ENCODE measurements at regions not wholly inside any gene's neighbourhood (a gene's known extent, or its start where the extent isn't known, plus 50 kb on each side); places are given as distances from the start of the nearest gene placed in this dataset.

DNA sequence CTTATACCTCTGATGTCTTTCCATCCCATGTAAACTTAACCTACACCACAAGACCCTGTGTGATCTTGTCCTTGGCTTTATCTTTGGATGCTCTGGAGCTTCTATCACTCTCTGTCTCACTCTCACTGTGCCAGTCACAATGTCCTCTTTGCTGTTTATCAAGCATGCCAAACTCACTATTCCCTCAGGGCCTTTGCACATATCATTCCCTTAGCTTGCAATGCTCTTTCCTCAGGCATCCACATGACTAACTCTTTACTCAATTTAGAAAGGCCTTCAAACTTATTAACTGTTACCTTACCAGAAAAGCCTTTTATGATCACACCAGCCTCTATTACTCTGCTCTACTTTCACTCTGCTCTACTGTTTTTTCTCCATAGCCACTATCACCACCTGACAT, 354.1 kb downstream of the RFC3 start:
- no peak overlapping the region for H3K27ac ChIP-seq
- H3K4me2 ChIP-seq, result no peak overlapping the region
- no peak overlapping the region for H3K9ac ChIP-seq
- H4K20me1 ChIP-seq (ENCODE audit: insufficient read depth), result no peaks in the 10 kb centered on the region
- H3K27me3 ChIP-seq (ENCODE audit: insufficient read depth, low read depth), result no peaks in the 10 kb centered on the region
- H3K36me3 ChIP-seq (ENCODE audit: insufficient read depth), result no peaks in the 10 kb centered on the region
- H2AFZ ChIP-seq (ENCODE audit: low read depth), result no peak overlapping the region
- TF ChIP-seq, protein P1, sequence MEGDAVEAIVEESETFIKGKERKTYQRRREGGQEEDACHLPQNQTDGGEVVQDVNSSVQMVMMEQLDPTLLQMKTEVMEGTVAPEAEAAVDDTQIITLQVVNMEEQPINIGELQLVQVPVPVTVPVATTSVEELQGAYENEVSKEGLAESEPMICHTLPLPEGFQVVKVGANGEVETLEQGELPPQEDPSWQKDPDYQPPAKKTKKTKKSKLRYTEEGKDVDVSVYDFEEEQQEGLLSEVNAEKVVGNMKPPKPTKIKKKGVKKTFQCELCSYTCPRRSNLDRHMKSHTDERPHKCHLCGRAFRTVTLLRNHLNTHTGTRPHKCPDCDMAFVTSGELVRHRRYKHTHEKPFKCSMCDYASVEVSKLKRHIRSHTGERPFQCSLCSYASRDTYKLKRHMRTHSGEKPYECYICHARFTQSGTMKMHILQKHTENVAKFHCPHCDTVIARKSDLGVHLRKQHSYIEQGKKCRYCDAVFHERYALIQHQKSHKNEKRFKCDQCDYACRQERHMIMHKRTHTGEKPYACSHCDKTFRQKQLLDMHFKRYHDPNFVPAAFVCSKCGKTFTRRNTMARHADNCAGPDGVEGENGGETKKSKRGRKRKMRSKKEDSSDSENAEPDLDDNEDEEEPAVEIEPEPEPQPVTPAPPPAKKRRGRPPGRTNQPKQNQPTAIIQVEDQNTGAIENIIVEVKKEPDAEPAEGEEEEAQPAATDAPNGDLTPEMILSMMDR (conservative IDR thresholded peaks at IDR 0.05; ENCODE audit: low read depth, low read length), result no peak
- no peaks in the 10 kb centered on the region for H3K79me2 ChIP-seq (ENCODE audit: insufficient read depth, low read depth)
- no peak overlapping the region for H3K4me3 ChIP-seq (IDR thresholded peaks at IDR 0.05; ENCODE audit: insufficient read depth, low read depth, low read length)
- no peaks in the 10 kb centered on the region for H3K4me1 ChIP-seq (ENCODE audit: low read depth, poor library complexity, severe bottlenecking)

DNA sequence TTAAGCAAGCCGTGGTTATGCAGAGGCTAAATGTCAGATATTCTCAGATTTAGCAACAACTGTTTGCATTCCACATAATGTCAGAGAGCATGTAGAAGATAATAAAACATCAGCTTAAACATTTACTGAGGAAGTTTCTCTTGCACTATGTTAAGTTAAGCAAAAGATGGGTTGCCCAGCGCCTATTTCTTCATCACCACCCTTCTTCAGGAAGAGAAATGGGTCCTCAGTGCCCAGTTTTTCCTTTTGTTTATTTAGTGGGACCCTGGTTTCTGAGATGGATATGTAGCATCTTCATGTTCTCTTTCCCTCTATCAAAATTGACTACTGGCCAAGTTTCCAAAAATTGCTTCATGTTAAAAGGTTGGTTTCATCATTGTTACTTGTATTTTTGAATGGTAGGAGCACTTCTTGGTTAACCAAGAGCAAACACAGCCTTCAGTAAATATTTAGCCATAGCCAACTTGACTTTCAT, 356.8 kb downstream of the RFC3 start:
- TF ChIP-seq, protein P1 (conservative IDR thresholded peaks at IDR 0.05; ENCODE audit: low read depth, low read length), result no peak

DNA sequence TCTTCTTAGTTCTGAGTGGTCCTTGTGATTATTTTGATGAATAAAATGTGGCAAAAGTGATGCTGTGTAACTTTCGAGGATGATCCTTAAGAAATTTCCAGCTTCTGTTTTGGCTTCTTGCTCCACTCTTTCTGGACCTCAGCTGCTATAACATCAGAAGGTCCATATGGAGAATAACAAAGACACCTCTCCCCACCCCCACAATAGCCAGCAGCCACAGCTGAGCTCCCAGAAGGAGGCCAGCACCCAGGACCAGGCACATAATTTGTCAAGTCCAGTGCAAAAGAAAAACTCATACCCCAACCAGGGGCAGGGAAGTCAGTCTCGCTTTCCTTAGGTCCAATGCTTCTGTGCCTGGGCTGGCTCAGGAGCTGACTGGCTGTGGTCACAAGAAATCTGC, 357.6 kb downstream of the RFC3 start:
- H3K79me2 ChIP-seq (ENCODE audit: insufficient read depth, low read depth), result no peaks in the 10 kb centered on the region
- TF ChIP-seq, protein P1 (conservative IDR thresholded peaks at IDR 0.05; ENCODE audit: low read depth, low read length), result no peak
- no peak overlapping the region for H3K4me3 ChIP-seq (IDR thresholded peaks at IDR 0.05; ENCODE audit: insufficient read depth, low read depth, low read length)
- H2AFZ ChIP-seq (ENCODE audit: low read depth), result no peak overlapping the region
- no peak overlapping the region for H3K27ac ChIP-seq
- H3K4me2 ChIP-seq, result no peak overlapping the region
- no peaks in the 10 kb centered on the region for H3K4me1 ChIP-seq (ENCODE audit: low read depth, poor library complexity, severe bottlenecking)
- no peaks in the 10 kb centered on the region for H4K20me1 ChIP-seq (ENCODE audit: insufficient read depth)
- H3K9ac ChIP-seq, result no peak overlapping the region
- H3K27me3 ChIP-seq (ENCODE audit: insufficient read depth, low read depth), result no peaks in the 10 kb centered on the region
- H3K36me3 ChIP-seq (ENCODE audit: insufficient read depth), result no peaks in the 10 kb centered on the region

More for the DNA sequence above, 356.8 kb downstream of the RFC3 start:
- no peak overlapping the region for H2AFZ ChIP-seq (ENCODE audit: low read depth)
- H3K4me1 ChIP-seq (ENCODE audit: low read depth, poor library complexity, severe bottlenecking), result no peaks in the 10 kb centered on the region
- no peak overlapping the region for H3K4me3 ChIP-seq (IDR thresholded peaks at IDR 0.05; ENCODE audit: insufficient read depth, low read depth, low read length)
- no peaks in the 10 kb centered on the region for H3K79me2 ChIP-seq (ENCODE audit: insufficient read depth, low read depth)
- H3K36me3 ChIP-seq (ENCODE audit: insufficient read depth), result no peaks in the 10 kb centered on the region
- H3K9ac ChIP-seq, result no peak overlapping the region
- H3K27ac ChIP-seq, result no peak overlapping the region
- H3K4me2 ChIP-seq, result no peak overlapping the region
- no peaks in the 10 kb centered on the region for H4K20me1 ChIP-seq (ENCODE audit: insufficient read depth)
- no peaks in the 10 kb centered on the region for H3K27me3 ChIP-seq (ENCODE audit: insufficient read depth, low read depth)

DNA sequence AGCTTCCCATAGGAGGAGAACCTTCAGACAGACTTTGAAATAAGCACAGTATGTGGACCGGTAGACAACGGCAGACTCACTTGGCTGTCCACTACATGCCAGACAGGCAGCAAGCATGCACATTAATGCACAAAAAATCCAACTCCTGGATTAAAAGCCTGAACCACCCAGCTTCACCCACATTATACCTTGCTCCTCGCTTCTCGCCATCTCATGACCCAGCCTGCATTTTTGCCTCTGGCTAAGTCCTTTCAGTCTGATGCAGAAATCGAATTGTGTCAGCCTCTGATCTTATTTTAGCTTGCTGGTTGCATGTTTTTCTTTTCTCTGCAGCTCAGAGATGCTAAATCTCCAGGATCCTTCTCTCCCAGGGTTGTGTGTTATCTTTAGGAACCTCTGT, 358.7 kb downstream of the RFC3 start:
- Histone ChIP-seq H3K4me1 (ENCODE audit: low read depth, poor library complexity, severe bottlenecking) (no peaks in the 10 kb centered on the region), H3K4me3 (IDR thresholded peaks at IDR 0.05; ENCODE audit: insufficient read depth, low read depth, low read length) (no peak overlapping the region), H3K27ac (no peak overlapping the region), H3K27me3 (ENCODE audit: insufficient read depth, low read depth) (no peaks in the 10 kb centered on the region), H3K36me3 (ENCODE audit: insufficient read depth) (no peaks in the 10 kb centered on the region), H2AFZ (ENCODE audit: low read depth) (no peak overlapping the region), H3K9ac (no peak overlapping the region), H3K79me2 (ENCODE audit: insufficient read depth, low read depth) (no peaks in the 10 kb centered on the region), H4K20me1 (ENCODE audit: insufficient read depth) (no peaks in the 10 kb centered on the region), H3K4me2 (no peak overlapping the region)
- TF ChIP-seq, protein P1 (conservative IDR thresholded peaks at IDR 0.05; ENCODE audit: low read depth, low read length), result no peak

All from KMS-11 (cell line).